HG02642 (cell line): ENCODE measurements at regions not wholly inside any gene's neighbourhood (a gene's known extent, or its start where the extent isn't known, plus 50 kb on each side); places are given as distances from the start of the nearest gene placed in this dataset.

Experiments
- ATAC-seq: cut with Tn5 transposase; IDR thresholded peaks from one replicate; pipeline ENCODE4 v1.9.1; 2021; ENCODE audit warnings: mild to moderate bottlenecking; ENCODE audit not compliant: unreplicated experiment, poor library complexity

GRCh38 chr4:37043342-37043741, 201.2 kb upstream of the NWD2 start:
- ATAC-seq, result no peak

GRCh38 chr4:37051111-37051510, 193.4 kb upstream of the NWD2 start:
- no peak for ATAC-seq

- ATAC-seq, result no peak
Observed at GRCh38 chr4:37051866-37052265, 192.7 kb upstream of the NWD2 start.

- no peak for ATAC-seq
Observed at GRCh38 chr4:37054531-37055077, 189.9 kb upstream of the NWD2 start.

- no peak for ATAC-seq
Observed at GRCh38 chr4:37058826-37059225, 185.7 kb upstream of the NWD2 start.

- no peak for ATAC-seq
Observed at GRCh38 chr4:37066159-37066558, 178.4 kb upstream of the NWD2 start.

GRCh38 chr4:37068580-37068979, 176.0 kb upstream of the NWD2 start:
- ATAC-seq, result no peak

- no peak for ATAC-seq
Observed at GRCh38 chr4:37070041-37070440, 174.5 kb upstream of the NWD2 start.

GRCh38 chr4:37071576-37071975, 173.0 kb upstream of the NWD2 start:
- no peak for ATAC-seq

GRCh38 chr4:37073226-37073840, 171.2 kb upstream of the NWD2 start:
- no peak for ATAC-seq

- no peak for ATAC-seq
Observed at GRCh38 chr4:37082912-37083311, 161.6 kb upstream of the NWD2 start.

GRCh38 chr4:37095925-37096324, 148.6 kb upstream of the NWD2 start:
- no peak for ATAC-seq

GRCh38 chr4:37101182-37101581, 143.4 kb upstream of the NWD2 start:
- ATAC-seq, result no peak

- ATAC-seq, result no peak
Observed at GRCh38 chr4:37101686-37102085, 142.9 kb upstream of the NWD2 start.

- ATAC-seq, result no peak
Observed at GRCh38 chr4:37109756-37110155, 134.8 kb upstream of the NWD2 start.

GRCh38 chr4:37124800-37125199, 119.7 kb upstream of the NWD2 start:
- no peak for ATAC-seq

- no peak for ATAC-seq
Observed at GRCh38 chr4:37126051-37126450, 118.5 kb upstream of the NWD2 start.

- ATAC-seq, result no peak
Observed at GRCh38 chr4:37130465-37130864, 114.1 kb upstream of the NWD2 start.

GRCh38 chr4:37132351-37132974, 112.1 kb upstream of the NWD2 start:
- ATAC-seq, result no peak

GRCh38 chr4:37132975-37133360, 111.6 kb upstream of the NWD2 start:
- no peak for ATAC-seq

GRCh38 chr4:37138019-37138653, 106.4 kb upstream of the NWD2 start:
- ATAC-seq, result peak; percentile 86

GRCh38 chr4:37138789-37139188, 105.8 kb upstream of the NWD2 start:
- peak; percentile 43 for ATAC-seq
